ENCODE measurements at regions not wholly inside any gene's neighbourhood (a gene's known extent, or its start where the extent isn't known, plus 50 kb on each side); places are given as distances from the start of the nearest gene placed in this dataset.

- DNase-seq (no peak), ATAC-seq (ENCODE audit: poor library complexity) (no peak)
- intact Hi-C loops (cut with DNase I) = no loop called here
Observed at GRCh38 chr10:83144461-83144860, 994.8 kb upstream of the GHITM start.

- no peak for DNase-seq
Observed at GRCh38 chr10:83153714-83154113, 985.6 kb upstream of the GHITM start.

GRCh38 chr10:83164156-83164555 is 975.2 kb upstream of the GHITM start:
- intact Hi-C loops (cut with DNase I) = no loop called here
- ATAC-seq (ENCODE audit: poor library complexity) (no peak), DNase-seq (no peak)

More at GRCh38 chr10:83153714-83154113, 985.6 kb upstream of the GHITM start:
- intact Hi-C loops (cut with DNase I) = no loop called here
- ATAC-seq (ENCODE audit: poor library complexity) = no peak

- intact Hi-C loops (cut with DNase I) = no loop called here
- DNase-seq (no peak), ATAC-seq (ENCODE audit: poor library complexity) (no peak)
Observed at GRCh38 chr10:83165265-83165664, 974.0 kb upstream of the GHITM start.

GRCh38 chr10:83166344-83166743 is 973.0 kb upstream of the GHITM start:
- DNase-seq (no peak), ATAC-seq (ENCODE audit: poor library complexity) (no peak)
- intact Hi-C loops (cut with DNase I) = no loop called here

- no peak for DNase-seq
- intact Hi-C loops (cut with DNase I) = no loop called here
- ATAC-seq (ENCODE audit: poor library complexity) = no peak
Observed at GRCh38 chr10:83167081-83167480, 972.2 kb upstream of the GHITM start.

GRCh38 chr10:83176901-83177300 is 962.4 kb upstream of the GHITM start:
- intact Hi-C loops (cut with DNase I) = no loop called here
- DNase-seq (no peak), ATAC-seq (ENCODE audit: poor library complexity) (no peak)

GRCh38 chr10:83178526-83178925 is 960.8 kb upstream of the GHITM start:
- DNase-seq (no peak), ATAC-seq (ENCODE audit: poor library complexity) (no peak)
- intact Hi-C loops (cut with DNase I) = no loop called here

GRCh38 chr10:83179371-83179770 is 959.9 kb upstream of the GHITM start:
- DNase-seq = no peak
- ATAC-seq (ENCODE audit: poor library complexity) = no peak
- intact Hi-C loops (cut with DNase I) = no loop called here

- DNase-seq (no peak), ATAC-seq (ENCODE audit: poor library complexity) (no peak)
- intact Hi-C loops (cut with DNase I) = no loop called here
Observed at GRCh38 chr10:83182076-83182475, 957.2 kb upstream of the GHITM start.

GRCh38 chr10:83184641-83185040 is 954.7 kb upstream of the GHITM start:
- no peak for DNase-seq
- no peak for ATAC-seq (ENCODE audit: poor library complexity)
- intact Hi-C loops (cut with DNase I) = no loop called here

GRCh38 chr10:83190614-83191013 is 948.7 kb upstream of the GHITM start:
- ATAC-seq (ENCODE audit: poor library complexity) = no peak
- intact Hi-C loops (cut with DNase I) = no loop called here
- no peak for DNase-seq

- DNase-seq (no peak), ATAC-seq (ENCODE audit: poor library complexity) (no peak)
- intact Hi-C loops (cut with DNase I) = no loop called here
Observed at GRCh38 chr10:83193026-83193425, 946.3 kb upstream of the GHITM start.

GRCh38 chr10:83195021-83195420 is 944.3 kb upstream of the GHITM start:
- DNase-seq (no peak), ATAC-seq (ENCODE audit: poor library complexity) (no peak)
- intact Hi-C loops (cut with DNase I) = no loop called here

- intact Hi-C loops (cut with DNase I) = no loop called here
- ATAC-seq (ENCODE audit: poor library complexity) (no peak), DNase-seq (no peak)
Observed at GRCh38 chr10:83199374-83199773, 939.9 kb upstream of the GHITM start.

- no peak for DNase-seq
- intact Hi-C loops (cut with DNase I) = no loop called here
- ATAC-seq (ENCODE audit: poor library complexity) = no peak
Observed at GRCh38 chr10:83205861-83206260, 933.4 kb upstream of the GHITM start.

GRCh38 chr10:83212632-83213334 is 926.5 kb upstream of the GHITM start:
- intact Hi-C loops (cut with DNase I) = no loop called here
- no peak for DNase-seq
- ATAC-seq (ENCODE audit: poor library complexity) = no peak

GRCh38 chr10:83214136-83214535 is 925.2 kb upstream of the GHITM start:
- ATAC-seq (ENCODE audit: poor library complexity) (no peak), DNase-seq (no peak)
- intact Hi-C loops (cut with DNase I) = no loop called here

- DNase-seq (no peak), ATAC-seq (ENCODE audit: poor library complexity) (no peak)
- intact Hi-C loops (cut with DNase I) = no loop called here
Observed at GRCh38 chr10:83218205-83218604, 921.1 kb upstream of the GHITM start.

GRCh38 chr10:83222300-83222699 is 917.0 kb upstream of the GHITM start:
- intact Hi-C loops (cut with DNase I) = no loop called here
- ATAC-seq (ENCODE audit: poor library complexity) = no peak
- DNase-seq = no peak
